PC-3 (cell line): ENCODE measurements at regions not wholly inside any gene's neighbourhood (a gene's known extent, or its start where the extent isn't known, plus 50 kb on each side); places are given as distances from the start of the nearest gene placed in this dataset.

Experiments used
- ATAC-seq: fragments of 200-7000 bp; cut with Tn5 transposase; 2 replicates; pipeline ENCODE4 v1.9.1; 2020; ENCODE audit warnings: mild to moderate bottlenecking, moderate library complexity
- BruUV-seq: library from RNA; stranded (reverse); fragments of 400-500 nt; replicated peaks from 2 replicates; lab custom pipeline; 2021; lab: Mats Ljungman, UMichigan
- CTCF ChIA-PET: fragments of 300-600 bp; sonication (Branson Sonifier 250); formaldehyde crosslinking; loops from one replicate; lab custom pipeline; 2022; ENCODE audit warnings: antibody characterized with exemption; lab: Charles Lee
- POLR2A ChIA-PET: fragments of 300-600 bp; sonication (Branson Sonifier 250); formaldehyde crosslinking; loops from one replicate; lab custom pipeline; 2022; ENCODE audit warnings: antibody characterized with exemption; ENCODE audit not compliant: unreplicated experiment; lab: Charles Lee
- DNase-seq: peaks from one replicate; pipeline ENCODE4 v3.0.0-alpha.2; 2015
- H2AFZ ChIP-seq: fragments of 300-600 bp; sonication (generic); 2 replicates; pipeline ENCODE4 v1.6.0; 2016; ENCODE audit warnings: antibody characterized with exemption, low read length
- H3F3A ChIP-seq: fragments of 300-600 bp; sonication (generic); one replicate; pipeline ENCODE4 v1.6.0; 2017; ENCODE audit warnings: antibody characterized with exemption, low read length, control low read depth, mild to moderate bottlenecking; ENCODE audit not compliant: unreplicated experiment
- H3K27ac ChIP-seq: fragments of 300-600 bp; sonication (generic); 2 replicates; pipeline ENCODE4 v1.5.1; 2016; ENCODE audit warnings: mild to moderate bottlenecking, low read length
- H3K27me3 ChIP-seq: fragments of 300-600 bp; sonication (generic); 2 replicates; pipeline ENCODE4 v1.6.1; 2016; ENCODE audit warnings: low read length, mixed read lengths
- H3K36me3 ChIP-seq: fragments of 300-600 bp; sonication (generic); 2 replicates; pipeline ENCODE4 v1.6.1; 2016; ENCODE audit warnings: low read depth, mixed run types, low read length, mixed read lengths
- H3K4me1 ChIP-seq: fragments of 300-600 bp; sonication (generic); 2 replicates; pipeline ENCODE4 v1.5.1; 2016; ENCODE audit warnings: low read length; ENCODE audit not compliant: insufficient read depth
- H3K4me2 ChIP-seq: fragments of 300-600 bp; sonication (generic); 2 replicates; pipeline ENCODE4 v1.6.0; 2016; ENCODE audit warnings: low read length
- H3K4me3 ChIP-seq: fragments of 300-600 bp; sonication (generic); 2 replicates; pipeline ENCODE4 v1.5.1; 2016; ENCODE audit warnings: mild to moderate bottlenecking, low read length, mixed read lengths
- H3K79me2 ChIP-seq: fragments of 300-600 bp; sonication (generic); 2 replicates; pipeline ENCODE4 v1.6.1; 2017; ENCODE audit warnings: low read length, mixed read lengths
- H3K9ac ChIP-seq: fragments of 300-600 bp; sonication (generic); 2 replicates; pipeline ENCODE4 v1.6.0; 2016; ENCODE audit warnings: mild to moderate bottlenecking, low read length
- H3K9me2 ChIP-seq: fragments of 300-600 bp; sonication (generic); replicated peaks from 2 replicates; pipeline ENCODE4 v1.6.1; 2016; ENCODE audit warnings: mixed run types, low read length, mixed read lengths
- H3K9me3 ChIP-seq: fragments of 300-600 bp; sonication (generic); 2 replicates; pipeline ENCODE4 v1.6.1; 2016; ENCODE audit warnings: low read length, mixed read lengths
- H4K20me1 ChIP-seq: fragments of 300-600 bp; sonication (generic); 2 replicates; pipeline ENCODE4 v1.6.1; 2016; ENCODE audit warnings: low read length, mixed read lengths
- CTCF ChIP-seq: fragments of 300-600 bp; sonication (generic); conservative IDR thresholded peaks from 2 replicates; pipeline ENCODE4 v1.5.1; 2017; ENCODE audit warnings: antibody characterized with exemption, low read depth, mild to moderate bottlenecking, low read length
- EZH2 ChIP-seq: fragments of 300-600 bp; sonication (generic); IDR thresholded peaks from one replicate; pipeline ENCODE4 v1.6.1; 2017; ENCODE audit warnings: antibody characterized with exemption, mild to moderate bottlenecking, low read length; ENCODE audit not compliant: unreplicated experiment
- EZH2phosphoT487 ChIP-seq: fragments of 300-600 bp; sonication (generic); IDR thresholded peaks from 2 replicates; pipeline ENCODE4 v1.6.1; 2018; ENCODE audit warnings: mild to moderate bottlenecking, antibody characterized with exemption, low read length, borderline replicate concordance
- intact Hi-C: fragments of 100-400 bp; cut with micrococcal nuclease; formaldehyde crosslinking; loops from 2 replicates; pipeline ENCODE4 v1.9.0; 2023

- Histone ChIP-seq H3K36me3 (no peaks in the 10 kb centered on the region), H3K79me2 (no peaks in the 10 kb centered on the region), H3K9ac (no peak overlapping the region), H3F3A (no peaks in the 10 kb centered on the region), H3K4me3 (no peak overlapping the region), H3K4me2 (no peak overlapping the region), H3K9me3 (no peaks in the 10 kb centered on the region), H3K27me3 (no peaks in the 10 kb centered on the region), H2AFZ (no peak overlapping the region), H3K4me1 (no peaks in the 10 kb centered on the region), H4K20me1 (no peaks in the 10 kb centered on the region), H3K9me2 (no peaks in the 10 kb centered on the region), H3K27ac (no peak overlapping the region)
- intact Hi-C loops: no loop called here
- POLR2A ChIA-PET: no interaction called here
- DNase-seq (no peak), ATAC-seq (no peak)
- CTCF ChIA-PET: no interaction called here
- BruUV-seq: no TSS peak
- TF ChIP-seq CTCF (no peak), EZH2phosphoT487 (no peak), EZH2 (no peak)
Observed at GRCh38 chr5:164289526-164289925, 784.1 kb downstream of the MAT2B start.

GRCh38 chr5:164296603-164297080 lies 791.2 kb downstream of the MAT2B start:
- Histone ChIP-seq H3K9ac (no peak overlapping the region), H3K4me2 (peak overlapping the region; percentile 34), H3K36me3 (no peaks in the 10 kb centered on the region), H3K4me1 (no peaks in the 10 kb centered on the region), H3K9me3 (no peaks in the 10 kb centered on the region), H2AFZ (peak overlapping the region; percentile 30; the same call in 1 of the 2 replicates), H3K9me2 (no peaks in the 10 kb centered on the region), H4K20me1 (no peaks in the 10 kb centered on the region), H3K27me3 (no peaks in the 10 kb centered on the region), H3F3A (no peaks in the 10 kb centered on the region), H3K4me3 (0 out of 2 replicates have a peak overlapping the region, but pooled peaks have one; percentile 40), H3K27ac (no peak overlapping the region), H3K79me2 (no peaks in the 10 kb centered on the region)
- TF ChIP-seq EZH2phosphoT487: no peak
- TF ChIP-seq EZH2: no peak
- no peak for TF ChIP-seq CTCF
- ChIA-PET CTCF (no interaction called here), POLR2A (no interaction called here)
- DNase-seq (no peak), ATAC-seq (peak; percentile 64; the same call in 1 of the 2 replicates)
- intact Hi-C loops: no loop called here
- BruUV-seq: no TSS peak

GRCh38 chr5:164298165-164298564 lies 792.7 kb downstream of the MAT2B start:
- no peaks in the 10 kb centered on the region for H3F3A ChIP-seq
- no peak overlapping the region for H3K27ac ChIP-seq
- no peaks in the 10 kb centered on the region for H3K9me2 ChIP-seq
- no peak for TF ChIP-seq CTCF
- no peak for TF ChIP-seq EZH2phosphoT487
- TF ChIP-seq EZH2: no peak
- H2AFZ ChIP-seq: no peak overlapping the region
- no peak for ATAC-seq
- no peaks in the 10 kb centered on the region for H4K20me1 ChIP-seq
- H3K9me3 ChIP-seq: no peaks in the 10 kb centered on the region
- POLR2A ChIA-PET: no interaction called here
- H3K4me1 ChIP-seq: no peaks in the 10 kb centered on the region
- no peak overlapping the region for H3K4me3 ChIP-seq
- H3K36me3 ChIP-seq: no peaks in the 10 kb centered on the region
- intact Hi-C loops: no loop called here
- CTCF ChIA-PET: no interaction called here
- H3K4me2 ChIP-seq: no peak overlapping the region
- H3K27me3 ChIP-seq: no peaks in the 10 kb centered on the region
- H3K9ac ChIP-seq: no peak overlapping the region
- no peak for DNase-seq
- no TSS peak for BruUV-seq
- no peaks in the 10 kb centered on the region for H3K79me2 ChIP-seq
